GM18870 (cell line): ENCODE measurements at regions not wholly inside any gene's neighbourhood (a gene's known extent, or its start where the extent isn't known, plus 50 kb on each side); places are given as distances from the start of the nearest gene placed in this dataset.
"Not testable (repeated sequence)": the region's sequence is repeated elsewhere in the genome, so short reads cannot be mapped to it uniquely, and the experiment has no call there.

Source experiments
- ATAC-seq: cut with Tn5 transposase; IDR thresholded peaks from one replicate; pipeline ENCODE4 v1.9.1; 2021; ENCODE audit warnings: moderate library complexity; ENCODE audit not compliant: unreplicated experiment

DNA sequence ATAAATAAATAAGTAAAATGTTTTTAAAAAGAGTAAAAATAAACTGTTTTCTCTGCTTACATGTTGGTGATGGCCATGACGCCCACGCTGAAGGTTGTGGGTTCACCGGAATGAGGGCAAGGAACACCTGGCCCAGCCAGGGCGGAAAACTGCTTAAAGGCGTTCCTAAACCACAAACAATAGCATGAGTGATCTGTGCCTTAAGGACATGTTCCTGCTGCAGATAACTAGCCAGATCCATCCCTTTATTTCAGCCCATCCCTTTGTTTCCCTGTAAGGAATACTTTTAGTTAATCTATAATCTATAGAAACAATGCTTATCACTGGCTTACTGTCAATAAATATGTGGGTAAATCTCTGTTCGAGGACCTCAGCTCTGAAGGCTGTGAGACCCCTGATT is 63.3 kb upstream of the CEP78 start:
- ATAC-seq, result not testable (repeated sequence)

DNA sequence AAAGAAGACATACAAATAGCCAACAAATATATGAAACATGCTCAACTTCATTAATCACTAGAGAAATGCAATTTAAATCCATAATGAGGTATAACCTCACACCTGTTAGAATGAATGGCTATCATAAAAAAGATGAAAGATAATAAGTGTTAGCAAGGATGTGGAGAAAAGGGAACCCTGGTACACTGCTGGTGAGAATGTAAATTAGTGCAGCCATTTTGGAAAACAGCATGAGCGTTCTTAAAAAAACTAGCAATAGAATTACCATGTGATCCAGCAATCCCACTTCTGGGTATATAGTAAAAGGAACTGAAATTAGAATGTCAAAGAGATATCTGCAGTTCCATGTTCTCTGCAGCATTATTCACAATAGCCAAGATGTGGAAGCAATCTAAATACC is 64.2 kb upstream of the CEP78 start:
- no peak for ATAC-seq

DNA sequence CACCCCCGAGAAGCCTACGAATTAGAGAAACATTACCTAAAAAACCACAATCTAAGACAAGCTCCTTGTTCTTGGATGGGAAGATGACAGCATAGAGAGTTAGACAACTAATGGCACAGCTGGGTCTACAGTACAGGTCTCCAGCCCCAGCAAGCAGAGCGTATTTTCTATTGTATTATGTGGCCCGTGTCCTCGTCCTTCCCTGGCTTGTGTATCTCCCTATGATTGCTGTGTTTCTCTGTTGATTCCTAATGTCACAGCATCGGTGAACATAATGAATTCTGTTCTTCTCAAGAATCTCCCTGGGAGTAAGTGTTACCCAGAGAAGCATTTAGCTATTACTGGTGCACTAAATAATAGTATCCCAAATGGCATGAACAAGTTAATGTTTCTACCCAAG is 66.8 kb upstream of the CEP78 start:
- no peak for ATAC-seq

DNA sequence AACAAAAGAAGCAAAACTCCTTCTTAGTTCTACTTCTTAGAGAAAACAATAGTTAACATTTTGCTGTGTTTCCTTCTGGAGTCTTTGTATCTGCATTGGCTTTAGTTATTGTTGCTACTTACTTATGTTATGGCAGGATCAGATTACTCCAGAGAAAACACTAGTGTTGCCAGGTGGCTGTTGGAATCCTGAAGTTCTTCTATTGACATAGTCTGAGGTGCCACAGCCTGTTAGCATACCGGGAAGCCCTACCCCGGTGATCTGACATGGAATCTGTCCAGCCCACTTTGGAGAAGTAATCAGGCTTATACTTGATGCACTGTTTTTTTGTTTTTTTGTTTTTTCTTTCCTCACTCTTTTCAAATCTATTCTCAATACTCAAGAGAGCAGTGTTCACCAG is 68.5 kb upstream of the CEP78 start:
- no peak for ATAC-seq

DNA sequence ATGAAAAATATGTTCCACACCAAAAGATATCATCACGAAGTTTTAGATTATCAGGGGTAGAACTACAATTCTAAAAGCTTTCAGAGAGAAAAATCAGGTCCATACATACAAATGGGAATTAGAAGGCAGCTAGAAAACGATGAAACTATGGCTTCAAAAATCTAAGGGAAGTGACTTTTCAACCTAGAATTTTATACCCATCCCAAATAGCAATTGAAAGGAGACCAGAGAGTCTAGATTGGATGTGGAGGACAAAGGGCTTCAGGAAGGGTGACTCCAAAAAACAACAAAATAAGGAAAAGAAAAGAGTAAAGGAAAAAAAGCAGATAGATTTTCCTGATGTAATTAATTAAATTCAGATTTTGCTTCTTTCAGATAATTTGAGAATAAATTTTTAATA is 72.0 kb upstream of the CEP78 start:
- ATAC-seq, result no peak

DNA sequence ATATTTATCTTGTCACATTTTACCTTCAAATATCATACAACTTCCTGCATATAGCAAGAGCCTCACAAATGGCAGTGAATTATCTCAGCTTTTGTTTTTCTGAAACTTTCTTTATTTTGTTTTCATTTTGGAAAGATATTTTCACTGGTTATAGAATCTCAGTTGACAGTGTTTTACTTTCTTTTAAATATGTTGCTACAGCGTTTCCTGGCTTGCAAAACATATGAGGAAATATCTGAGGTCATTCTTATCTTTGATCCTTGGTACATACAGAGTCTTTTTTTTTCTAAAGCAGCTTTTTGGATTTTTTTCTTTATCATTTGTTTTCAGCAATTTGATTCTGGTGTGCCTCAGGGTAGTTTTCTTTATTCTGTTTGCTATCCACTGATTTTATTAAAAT is 77.6 kb upstream of the CEP78 start:
- no peak for ATAC-seq

DNA sequence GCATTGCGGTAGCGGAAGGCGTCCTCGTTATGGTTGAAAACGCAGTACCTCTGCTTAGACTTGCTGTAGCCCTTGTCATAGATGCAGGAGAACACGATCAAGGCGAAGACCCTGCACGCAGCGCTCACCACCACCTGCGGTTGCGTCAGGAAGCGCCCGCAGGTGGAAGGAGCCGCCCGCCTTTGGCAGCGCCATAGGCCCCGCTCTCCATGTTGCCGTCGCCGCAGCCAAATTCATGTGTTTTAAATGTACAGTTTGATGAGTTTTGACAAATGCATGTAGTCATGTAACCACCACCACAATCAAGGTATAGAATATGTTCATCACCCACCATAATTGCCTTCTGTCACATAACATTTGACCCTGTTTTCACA is 84.9 kb upstream of the CEP78 start:
- no peak for ATAC-seq

DNA sequence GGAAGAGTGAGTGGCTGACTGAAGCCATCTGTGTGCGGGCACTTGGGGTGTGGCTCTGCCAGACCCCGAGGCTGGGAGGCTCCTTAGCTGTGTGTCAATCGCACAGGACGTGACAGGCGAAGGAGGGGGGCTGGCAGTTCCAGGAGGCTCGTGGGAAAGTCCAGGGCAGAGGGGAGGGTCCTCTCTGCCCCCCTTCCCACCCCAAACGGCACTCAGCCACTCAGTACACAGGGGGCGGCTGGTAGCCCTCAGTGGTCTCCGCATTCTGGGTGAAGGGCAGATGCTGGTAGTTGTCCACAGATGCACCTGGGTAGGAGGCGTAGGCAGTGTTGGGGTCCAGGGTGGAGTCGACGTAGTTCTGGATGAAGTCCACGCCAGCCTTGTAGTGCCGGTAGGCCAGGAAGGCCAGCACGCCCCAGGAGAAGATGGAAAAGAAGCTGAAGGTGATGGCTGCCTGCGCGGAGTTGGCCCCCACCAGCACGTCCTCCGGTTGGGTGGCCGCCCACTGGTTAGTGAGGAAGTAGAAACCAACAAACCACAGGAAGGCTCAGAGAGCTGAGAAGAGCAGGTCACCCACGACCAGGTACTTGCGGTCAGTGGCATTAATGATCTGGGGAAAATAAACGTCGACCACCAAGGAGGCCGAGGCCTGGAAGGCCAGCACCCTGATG is 85.4 kb upstream of the CEP78 start:
- ATAC-seq, result no peak

DNA sequence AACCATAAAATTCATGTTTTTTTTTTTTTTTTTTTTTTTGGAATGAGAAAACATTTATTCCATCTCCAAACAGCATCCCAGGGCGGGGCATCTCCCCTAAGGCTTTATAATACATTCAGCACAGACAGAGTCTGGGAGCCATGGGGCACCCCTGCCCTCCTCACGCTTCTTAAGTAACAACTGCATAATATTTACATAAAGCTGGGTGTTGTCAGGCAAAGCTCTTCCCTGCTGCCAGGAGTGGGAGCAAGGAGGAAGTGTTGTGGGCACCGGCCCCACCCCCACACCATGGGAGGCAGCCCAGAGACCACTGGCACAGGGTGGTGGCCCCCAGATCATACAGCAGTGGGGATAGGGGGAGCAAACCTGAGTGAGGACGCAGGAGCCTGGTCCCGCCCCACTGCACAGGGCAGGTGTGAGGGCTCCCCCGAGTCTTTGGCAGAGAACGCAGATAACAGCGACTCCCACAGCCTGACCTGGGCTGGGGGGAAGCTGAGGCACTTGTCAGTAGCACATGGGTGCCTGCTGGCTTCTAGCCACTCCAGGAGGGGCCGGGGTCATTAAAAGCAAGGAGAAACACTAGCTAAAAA is 86.1 kb upstream of the CEP78 start:
- ATAC-seq, result no peak

DNA sequence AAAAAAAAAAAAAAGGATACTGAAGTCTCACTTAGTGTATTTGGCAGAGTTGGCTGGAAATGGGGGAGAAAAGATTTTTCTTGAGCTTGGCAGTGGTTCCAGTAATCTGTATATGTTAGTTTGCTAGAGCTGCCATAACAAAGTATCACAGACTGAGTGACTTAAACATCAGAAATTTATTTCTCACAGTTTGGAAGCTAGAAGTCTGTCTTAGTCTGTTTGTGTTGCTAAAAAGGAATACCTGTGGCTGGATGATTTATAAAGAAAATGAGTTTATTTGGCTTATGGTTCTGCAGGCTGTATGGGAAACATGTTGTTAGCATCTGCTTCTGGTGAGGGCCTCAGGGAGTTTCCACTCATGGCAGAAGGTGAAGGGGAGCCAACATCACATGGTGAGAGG is 89.6 kb upstream of the CEP78 start:
- no peak for ATAC-seq

DNA sequence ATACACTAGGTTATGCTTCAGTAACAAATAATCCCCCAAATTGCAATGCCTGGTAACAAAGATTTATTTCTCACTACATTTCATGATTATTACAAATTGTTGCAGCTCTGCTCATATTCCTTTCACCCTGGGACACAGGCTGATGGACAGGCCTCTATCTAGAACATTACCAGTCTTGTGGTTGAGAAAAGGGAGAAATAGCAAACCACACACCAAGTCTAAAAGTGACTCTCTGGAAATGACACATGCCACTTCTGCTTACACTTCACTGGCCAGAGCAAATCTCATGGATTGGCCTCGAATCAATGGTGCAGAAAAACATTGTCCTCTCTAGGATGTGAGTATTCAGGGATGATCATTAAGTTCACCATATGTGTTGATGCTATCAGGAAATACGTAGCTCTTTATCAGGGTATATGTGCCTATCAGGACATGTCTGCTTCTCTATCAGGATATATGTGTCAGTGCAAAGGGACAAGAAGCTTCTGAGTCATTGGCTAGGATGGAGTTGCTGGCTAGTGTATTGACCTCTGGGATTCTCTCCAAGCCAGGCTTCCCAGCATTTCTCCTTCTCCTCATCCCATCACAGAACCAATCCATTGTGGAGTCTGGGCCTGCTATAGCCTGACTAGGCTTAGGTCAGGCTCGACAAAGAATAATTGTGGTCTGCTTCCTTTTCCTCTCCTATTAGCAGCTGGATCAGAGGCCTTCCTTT is 91.1 kb upstream of the CEP78 start:
- ATAC-seq, result peak; percentile 49

DNA sequence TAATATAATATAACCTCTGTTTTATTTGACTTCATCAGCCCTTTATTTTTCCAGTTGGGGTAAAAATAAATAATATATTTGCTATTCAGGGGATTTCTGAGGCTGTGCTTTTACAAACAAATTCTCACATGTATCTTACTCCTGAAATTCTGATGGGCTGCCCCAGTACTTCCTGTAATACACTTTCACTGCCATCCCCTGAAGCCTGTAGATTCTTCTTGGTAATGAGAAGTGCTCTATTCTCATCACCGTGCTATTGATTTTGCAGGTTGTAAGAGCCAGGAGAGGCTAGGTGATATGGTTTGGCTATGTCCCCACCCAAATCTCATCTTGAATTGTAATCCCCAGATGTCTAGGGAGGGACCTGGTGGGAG is 91.9 kb upstream of the CEP78 start:
- ATAC-seq, result no peak

DNA sequence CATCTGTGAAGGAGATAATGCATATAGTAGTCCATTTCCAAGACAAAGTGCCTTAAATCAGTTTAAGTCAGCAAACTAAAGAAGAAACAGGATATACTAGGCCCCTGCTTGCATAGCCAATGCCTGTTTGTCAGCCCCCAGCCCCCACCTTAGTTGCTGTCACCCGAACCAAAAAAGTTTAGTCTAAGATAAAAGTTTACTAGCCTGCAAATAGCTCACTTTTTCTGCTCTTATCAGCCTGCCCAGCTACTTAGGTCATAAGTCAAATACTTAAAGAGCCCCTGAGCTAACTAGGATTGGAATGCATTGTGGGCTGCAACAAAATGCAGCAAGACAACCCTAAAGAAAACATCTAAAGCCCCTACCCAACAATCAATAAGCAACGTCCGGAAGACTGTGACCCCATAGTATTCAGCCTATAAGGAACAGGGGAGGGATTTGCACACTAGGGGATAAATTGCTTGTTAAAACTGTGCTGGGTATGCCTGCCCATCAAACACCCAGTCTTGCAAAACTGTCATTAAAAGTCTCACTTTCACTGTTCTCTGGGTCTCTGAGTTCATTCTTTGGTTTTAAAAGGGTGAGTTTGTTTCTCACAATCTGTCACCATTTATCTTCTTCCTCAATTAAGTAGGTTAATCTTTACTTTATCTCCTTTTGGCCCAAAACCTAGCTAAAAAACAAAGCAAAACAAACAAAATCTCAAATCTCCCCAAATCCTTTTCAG is 92.4 kb upstream of the CEP78 start:
- no peak for ATAC-seq

DNA sequence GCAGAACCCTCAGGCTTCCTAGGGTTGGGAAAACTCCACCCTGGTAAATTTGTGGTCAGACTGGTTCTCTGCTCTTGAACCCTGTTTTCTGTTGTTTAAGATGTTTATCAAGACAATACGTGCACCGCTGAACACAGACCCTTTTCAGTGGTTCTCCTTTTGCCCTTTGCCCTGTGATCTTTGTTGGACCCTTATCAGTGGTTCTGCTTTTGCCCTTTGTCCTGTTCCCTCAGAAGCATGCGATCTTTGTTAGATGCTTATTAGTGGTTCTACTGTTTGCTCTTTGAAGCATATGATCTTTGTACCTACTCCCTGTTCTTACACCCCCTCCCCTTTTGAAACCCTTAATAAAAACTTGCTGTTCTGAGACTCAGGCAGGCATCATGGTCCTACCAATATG is 93.6 kb upstream of the CEP78 start:
- not testable (repeated sequence) for ATAC-seq

DNA sequence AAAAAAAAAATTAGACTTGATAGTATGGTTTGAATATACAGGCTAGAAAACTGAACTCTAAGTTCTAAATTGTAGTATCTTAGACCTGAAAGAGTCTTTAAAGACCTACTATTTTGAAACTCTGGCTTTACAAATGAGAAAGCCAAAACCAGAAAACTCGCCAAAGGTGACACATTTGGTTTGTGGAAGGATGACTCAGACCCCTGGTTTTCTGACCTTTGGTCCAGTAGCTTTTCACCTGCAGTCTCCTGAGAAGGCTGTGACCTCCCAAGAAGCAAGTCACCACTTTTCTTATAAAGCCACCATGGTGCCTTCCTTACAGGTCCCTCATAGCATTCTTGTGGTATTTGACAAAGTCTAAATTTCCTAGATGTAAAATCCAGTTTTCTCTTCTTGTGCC is 102.1 kb upstream of the CEP78 start:
- peak; percentile 90 for ATAC-seq

DNA sequence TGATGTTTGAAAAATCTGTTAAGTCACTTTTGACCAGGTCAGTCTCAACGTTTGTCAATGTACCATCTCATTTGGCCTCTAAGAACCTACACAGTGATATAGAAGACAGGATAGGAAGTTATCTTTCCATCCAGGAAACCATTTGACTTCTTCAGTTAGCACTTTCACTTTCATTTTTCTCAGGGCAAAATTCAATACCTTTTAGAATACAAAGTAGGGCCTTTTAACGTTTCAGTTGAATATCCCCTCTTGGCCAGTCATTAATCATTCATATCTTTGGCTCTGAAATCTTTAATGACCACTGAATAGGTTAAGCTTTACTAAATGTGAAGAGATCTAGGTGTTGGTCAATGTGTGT is 101.1 kb upstream of the GNAQ start:
- no peak for ATAC-seq

DNA sequence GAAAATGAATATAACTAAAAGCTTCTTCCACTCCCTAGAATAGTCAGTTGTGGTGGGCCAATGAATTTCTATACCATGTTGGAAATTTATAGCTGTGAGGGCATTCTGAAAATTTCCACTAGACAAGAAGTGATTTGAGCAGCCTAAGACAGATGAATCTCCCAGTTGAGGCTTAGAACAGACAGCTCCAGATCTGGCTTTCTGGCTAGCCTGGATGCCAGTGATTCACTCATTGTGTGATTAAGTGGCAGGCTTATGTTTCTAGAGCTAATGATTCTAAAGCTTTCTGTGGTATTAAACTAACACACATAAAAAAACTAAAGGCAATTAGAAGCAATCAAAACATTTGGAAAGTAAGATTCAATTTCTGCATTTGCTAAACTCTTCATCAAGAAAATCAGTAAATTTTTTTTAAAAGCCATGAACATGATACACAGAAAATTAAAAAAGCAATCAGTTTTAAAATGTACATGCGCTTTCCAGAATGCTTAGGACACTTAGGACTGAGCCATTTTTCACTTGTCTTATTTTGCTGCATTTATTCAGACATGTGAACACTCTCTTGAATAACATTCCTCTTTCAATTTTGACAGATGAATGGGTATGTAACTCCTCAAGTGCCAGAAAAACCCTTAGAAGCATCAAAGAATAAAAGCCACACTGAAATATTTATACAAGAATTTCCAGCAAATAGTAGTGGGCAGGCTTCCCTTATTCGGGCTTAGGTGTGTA is 100.5 kb upstream of the GNAQ start:
- no peak for ATAC-seq

DNA sequence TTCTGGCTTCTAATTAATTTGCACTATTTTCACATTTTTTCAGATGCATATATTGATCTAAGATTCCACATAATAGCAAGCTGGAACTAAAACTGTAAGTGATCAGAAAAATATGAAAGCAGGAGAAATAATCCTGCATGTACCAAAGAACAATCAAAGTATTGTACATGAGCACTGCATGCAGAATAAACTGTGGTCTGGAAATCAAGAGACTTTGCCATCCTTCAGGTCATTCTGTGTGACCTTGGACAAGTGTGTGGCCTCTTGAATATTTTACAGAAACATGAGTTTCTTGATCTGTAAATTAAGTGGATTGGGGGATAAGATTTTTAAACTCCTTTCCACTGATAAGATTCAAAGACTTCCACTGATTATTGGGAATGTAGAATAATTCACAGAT is 99.2 kb upstream of the GNAQ start:
- ATAC-seq, result no peak

DNA sequence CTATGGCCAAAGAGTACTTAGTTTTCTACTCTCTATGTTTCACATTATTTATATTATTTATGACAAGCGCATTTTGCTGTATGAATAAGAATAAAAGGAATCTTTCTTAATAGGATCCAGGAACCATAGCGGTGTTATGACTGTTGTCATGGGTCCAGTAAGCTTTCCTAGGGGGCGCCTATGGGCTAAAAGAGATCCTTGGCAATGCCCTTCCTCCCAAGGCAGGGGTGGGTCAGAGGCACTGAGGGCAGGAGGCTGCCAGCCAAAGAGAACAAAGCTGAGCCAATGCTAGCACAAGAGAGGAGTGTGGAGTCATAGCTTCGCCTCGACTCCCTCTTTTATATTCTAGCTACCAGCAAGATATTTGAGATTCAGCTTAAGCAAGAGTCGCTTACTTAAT is 98.4 kb upstream of the GNAQ start:
- ATAC-seq, result no peak

DNA sequence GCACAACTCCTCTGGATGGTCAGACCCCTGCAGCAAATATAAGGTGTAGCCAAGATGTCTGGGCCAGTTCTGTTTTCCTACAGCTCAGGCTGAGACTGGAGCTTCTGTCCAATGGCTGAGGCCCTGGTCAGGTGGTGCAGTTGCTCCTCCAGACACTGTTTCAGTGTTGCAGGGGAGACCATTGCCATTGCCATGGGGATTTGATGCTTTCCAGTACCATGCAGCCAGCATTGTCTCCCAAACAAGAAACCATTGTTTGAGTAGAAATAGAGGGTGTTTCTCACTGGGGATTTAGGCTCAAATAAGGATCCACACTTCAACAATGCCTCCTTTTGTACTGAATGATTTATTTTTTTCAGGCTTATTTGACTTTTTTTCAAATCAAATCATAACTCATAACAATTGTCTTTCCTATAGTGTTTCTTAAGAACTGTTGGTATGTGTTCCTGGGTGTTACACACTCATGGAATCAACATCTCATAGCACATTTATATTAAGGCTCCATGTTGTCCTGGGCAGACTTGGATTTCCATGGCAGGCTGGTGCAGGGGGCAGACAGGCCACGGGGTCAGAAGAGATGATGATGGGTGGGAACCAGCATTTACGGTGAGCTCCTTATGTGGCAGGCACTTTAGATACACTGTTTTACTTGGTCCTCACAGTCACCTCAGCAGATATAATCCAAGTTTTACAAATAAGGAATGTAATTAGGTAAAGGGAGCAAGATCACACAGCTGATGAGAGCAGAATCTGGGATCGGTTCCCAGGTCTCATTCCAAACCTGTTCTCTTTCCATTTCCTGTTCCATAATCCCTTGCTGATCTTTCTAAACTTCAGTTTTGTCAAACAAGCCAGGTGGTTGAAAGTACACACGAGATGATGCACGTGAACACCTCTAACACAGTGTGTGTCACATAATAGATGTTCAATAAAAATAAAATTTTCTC is 95.9 kb upstream of the GNAQ start:
- no peak for ATAC-seq
